ENCODE measurements at regions not wholly inside any gene's neighbourhood (a gene's known extent, or its start where the extent isn't known, plus 50 kb on each side); places are given as distances from the start of the nearest gene placed in this dataset.

- no peaks in the 10 kb centered on the region for H3K9me3 Mint-ChIP-seq
- no peak overlapping the region for H3K27ac Mint-ChIP-seq
- peaks cover 17% of the 10 kb centered on the region for H3K4me1 Mint-ChIP-seq
- no peaks in the 10 kb centered on the region for H3K27me3 Mint-ChIP-seq (ENCODE audit: low read depth, poor library complexity)
- DNase-seq, result no peak
- H3K4me3 Mint-ChIP-seq, result no peak overlapping the region
- no peaks in the 10 kb centered on the region for H3K36me3 Mint-ChIP-seq (ENCODE audit: low read depth)
- TF ChIP-seq CTCF (IDR thresholded peaks at IDR 0.05), result no peak
Measured at GRCh38 chr14:62076368-62076767, 314.1 kb downstream of the SNAPC1 start.

GRCh38 chr14:62076825-62077605, 314.8 kb downstream of the SNAPC1 start:
- no peak overlapping the region for H3K27ac Mint-ChIP-seq
- H3K9me3 Mint-ChIP-seq, result no peaks in the 10 kb centered on the region
- peaks cover 10% of the 10 kb centered on the region for H3K4me1 Mint-ChIP-seq
- H3K36me3 Mint-ChIP-seq (ENCODE audit: low read depth), result no peaks in the 10 kb centered on the region
- no peak for DNase-seq
- H3K4me3 Mint-ChIP-seq, result no peak overlapping the region
- no peak for TF ChIP-seq CTCF (IDR thresholded peaks at IDR 0.05)
- H3K27me3 Mint-ChIP-seq (ENCODE audit: low read depth, poor library complexity), result no peaks in the 10 kb centered on the region

- no peak for DNase-seq
- H3K36me3 Mint-ChIP-seq (ENCODE audit: low read depth), result no peaks in the 10 kb centered on the region
- H3K4me1 Mint-ChIP-seq, result peaks cover 8% of the 10 kb centered on the region
- no peaks in the 10 kb centered on the region for H3K9me3 Mint-ChIP-seq
- no peaks in the 10 kb centered on the region for H3K27me3 Mint-ChIP-seq (ENCODE audit: low read depth, poor library complexity)
- H3K4me3 Mint-ChIP-seq, result no peak overlapping the region
- peak overlapping the region; percentile 12 for H3K27ac Mint-ChIP-seq
- no peak for TF ChIP-seq CTCF (IDR thresholded peaks at IDR 0.05)
Measured at GRCh38 chr14:62077676-62078261, 315.5 kb downstream of the SNAPC1 start.

- H3K4me1 Mint-ChIP-seq, result peaks cover 8% of the 10 kb centered on the region
- no peak overlapping the region for H3K27ac Mint-ChIP-seq
- no peak for DNase-seq
- no peak for TF ChIP-seq CTCF (IDR thresholded peaks at IDR 0.05)
- H3K36me3 Mint-ChIP-seq (ENCODE audit: low read depth), result no peaks in the 10 kb centered on the region
- no peaks in the 10 kb centered on the region for H3K27me3 Mint-ChIP-seq (ENCODE audit: low read depth, poor library complexity)
- no peak overlapping the region for H3K4me3 Mint-ChIP-seq
- H3K9me3 Mint-ChIP-seq, result no peaks in the 10 kb centered on the region
Measured at GRCh38 chr14:62079038-62079437, 316.8 kb downstream of the SNAPC1 start.

- TF ChIP-seq CTCF (IDR thresholded peaks at IDR 0.05), result no peak
- H3K4me3 Mint-ChIP-seq, result no peak overlapping the region
- H3K27ac Mint-ChIP-seq, result no peak overlapping the region
- no peak for DNase-seq
- H3K36me3 Mint-ChIP-seq (ENCODE audit: low read depth), result peaks cover 7% of the 10 kb centered on the region
- H3K27me3 Mint-ChIP-seq (ENCODE audit: low read depth, poor library complexity), result no peaks in the 10 kb centered on the region
- peaks cover 8% of the 10 kb centered on the region for H3K4me1 Mint-ChIP-seq
- peaks cover 14% of the 10 kb centered on the region for H3K9me3 Mint-ChIP-seq
Measured at GRCh38 chr14:62081012-62081612, 318.9 kb downstream of the SNAPC1 start.
